ENCODE measurements at regions not wholly inside any gene's neighbourhood (a gene's known extent, or its start where the extent isn't known, plus 50 kb on each side); places are given as distances from the start of the nearest gene placed in this dataset.
A peak's percentile ranks its signal among the peaks of the same experiment; 100 is the strongest.

DNA sequence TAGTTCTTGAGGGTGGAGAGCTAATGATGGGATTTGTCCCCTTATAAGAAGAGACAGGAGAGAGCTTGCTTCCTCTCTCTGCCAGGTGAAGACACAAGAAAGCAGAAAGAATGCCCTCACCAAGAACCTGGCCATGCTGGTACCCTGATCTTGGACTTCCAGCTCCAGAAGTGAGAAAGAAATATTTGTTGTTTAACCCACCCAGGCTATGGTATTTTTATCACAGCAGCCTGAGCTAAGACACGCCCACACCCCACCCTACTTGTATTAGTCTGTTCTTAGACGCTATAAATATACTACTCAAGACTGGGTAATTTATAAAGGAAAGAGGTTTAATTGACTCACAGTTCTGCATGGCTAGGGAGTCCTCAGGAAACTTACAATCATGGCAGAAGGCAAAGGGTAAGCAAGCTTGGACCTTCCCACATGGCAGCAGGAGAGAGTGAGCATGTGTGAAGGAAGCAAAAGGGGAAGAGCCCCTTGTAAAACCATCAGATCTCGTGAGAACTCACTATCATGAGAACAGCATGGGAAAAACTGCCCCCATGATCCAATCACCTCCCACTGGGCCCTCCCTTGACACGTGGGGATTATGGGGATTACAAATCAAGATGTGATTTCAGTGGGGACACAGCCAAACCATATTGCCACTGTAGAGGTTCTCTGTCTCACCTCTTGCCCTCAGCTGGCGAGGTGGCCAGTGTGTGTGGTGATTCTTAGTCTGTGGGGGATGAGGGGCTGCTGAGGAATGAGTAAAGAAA, 57.4 kb upstream of the RCBTB2 start:
- H2AFZ ChIP-seq (ENCODE audit: control insufficient read depth, low read depth, low read length) = no peak overlapping the region; the same call in 1 of the 2 replicates
- WGBS (ENCODE audit: insufficient coverage, insufficient replicate concordance, low lambda C conversion rate, missing lambda C conversion rate) = 40% methylated on average over 5 of the region's 5 CpGs
- H3K36me3 ChIP-seq (ENCODE audit: control insufficient read depth in 2 of 2, insufficient read depth in 2 of 2, low read length in 1 of 2) = no peaks in the 10 kb centered on the region
- ChIA-PET RAD21 (ENCODE audit: unreplicated experiment) (interaction anchor here (0.9 kb wide), 1 partner anchor 10 kb away, joined by 3 read pairs; no protein-coding TSS in a partner anchor), CTCF (interaction anchor here (0.8 to 1.8 kb wide), 3 partner anchors 10 to 463 kb away, joined by 3 to 8 read pairs (median 6); no protein-coding TSS in a partner anchor), POLR2A (no interaction called here), SMC1A (ENCODE audit: uncharacterized antibody, unreplicated experiment) (interaction anchor here (0.8 to 2.9 kb wide), 6 partner anchors 10 to 464 kb away, joined by 3 to 9 read pairs (median 4); no protein-coding TSS in a partner anchor)
- peak overlapping the region; percentile 33; the same call in 1 of the 2 replicates for H3K27ac ChIP-seq (ENCODE audit: control insufficient read depth, insufficient read depth)
- H3K4me1 ChIP-seq (ENCODE audit: control insufficient read depth, insufficient read depth, low read length) = peaks cover 35% of the 10 kb centered on the region
- no peak overlapping the region for H3K4me3 ChIP-seq
- H4K20me1 ChIP-seq (ENCODE audit: control insufficient read depth, insufficient read depth) = no peaks in the 10 kb centered on the region
- no peaks in the 10 kb centered on the region for H3K27me3 ChIP-seq (replicated peaks in 1 of 2; ENCODE audit: control insufficient read depth in 2 of 2, insufficient read depth in 2 of 2, low read length in 1 of 2)
- H3K79me2 ChIP-seq (ENCODE audit: control insufficient read depth, insufficient read depth, low read length) = no peaks in the 10 kb centered on the region
- H3K9ac ChIP-seq (ENCODE audit: control insufficient read depth, insufficient read depth, low read length) = no peak overlapping the region
- FAIRE-seq = no peak
- peak; percentile 32 for ATAC-seq
- no peak for DNase-seq (ENCODE audit: low read depth, low spot score)
- no TSS peak for BruUV-seq (replicated peaks)
- TF ChIP-seq, protein P1, sequence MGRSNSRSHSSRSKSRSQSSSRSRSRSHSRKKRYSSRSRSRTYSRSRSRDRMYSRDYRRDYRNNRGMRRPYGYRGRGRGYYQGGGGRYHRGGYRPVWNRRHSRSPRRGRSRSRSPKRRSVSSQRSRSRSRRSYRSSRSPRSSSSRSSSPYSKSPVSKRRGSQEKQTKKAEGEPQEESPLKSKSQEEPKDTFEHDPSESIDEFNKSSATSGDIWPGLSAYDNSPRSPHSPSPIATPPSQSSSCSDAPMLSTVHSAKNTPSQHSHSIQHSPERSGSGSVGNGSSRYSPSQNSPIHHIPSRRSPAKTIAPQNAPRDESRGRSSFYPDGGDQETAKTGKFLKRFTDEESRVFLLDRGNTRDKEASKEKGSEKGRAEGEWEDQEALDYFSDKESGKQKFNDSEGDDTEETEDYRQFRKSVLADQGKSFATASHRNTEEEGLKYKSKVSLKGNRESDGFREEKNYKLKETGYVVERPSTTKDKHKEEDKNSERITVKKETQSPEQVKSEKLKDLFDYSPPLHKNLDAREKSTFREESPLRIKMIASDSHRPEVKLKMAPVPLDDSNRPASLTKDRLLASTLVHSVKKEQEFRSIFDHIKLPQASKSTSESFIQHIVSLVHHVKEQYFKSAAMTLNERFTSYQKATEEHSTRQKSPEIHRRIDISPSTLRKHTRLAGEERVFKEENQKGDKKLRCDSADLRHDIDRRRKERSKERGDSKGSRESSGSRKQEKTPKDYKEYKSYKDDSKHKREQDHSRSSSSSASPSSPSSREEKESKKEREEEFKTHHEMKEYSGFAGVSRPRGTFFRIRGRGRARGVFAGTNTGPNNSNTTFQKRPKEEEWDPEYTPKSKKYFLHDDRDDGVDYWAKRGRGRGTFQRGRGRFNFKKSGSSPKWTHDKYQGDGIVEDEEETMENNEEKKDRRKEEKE (IDR thresholded peaks at IDR 0.05) = no peak
- TF ChIP-seq NFYA (IDR thresholded peaks at IDR 0.05; ENCODE audit: borderline replicate concordance, low read depth, low read length) (no peak), KDM1A (IDR thresholded peaks at IDR 0.05; ENCODE audit: borderline replicate concordance) (no peak)
- in situ Hi-C loops (cut with MboI) = no loop called here
- intact Hi-C loops (cut with micrococcal nuclease; ENCODE audit: unreplicated experiment) = no loop called here
- no peak overlapping the region for H3K4me2 ChIP-seq (ENCODE audit: control insufficient read depth, insufficient read depth)
- peaks cover 6% of the 10 kb centered on the region for H3K9me3 ChIP-seq (replicated peaks; ENCODE audit: control insufficient read depth, insufficient read depth, low read length)
